Globus pallidus (tissue), 1 donor: ENCODE measurements at regions not wholly inside any gene's neighbourhood (a gene's known extent, or its start where the extent isn't known, plus 50 kb on each side); places are given as distances from the start of the nearest gene placed in this dataset.

Source experiments
- DNase-seq: peaks from one replicate; pipeline ENCODE4 v3.0.0-alpha.2; 2015; ENCODE audit warnings: low spot score

- DNase-seq = no peak
Measured at GRCh38 chr1:95370691-95371562, 136.9 kb downstream of the RWDD3 start.

GRCh38 chr1:95371666-95372282 is 137.8 kb downstream of the RWDD3 start:
- no peak for DNase-seq

- DNase-seq = no peak
Measured at GRCh38 chr1:95375174-95375573, 141.2 kb downstream of the RWDD3 start.

DNA sequence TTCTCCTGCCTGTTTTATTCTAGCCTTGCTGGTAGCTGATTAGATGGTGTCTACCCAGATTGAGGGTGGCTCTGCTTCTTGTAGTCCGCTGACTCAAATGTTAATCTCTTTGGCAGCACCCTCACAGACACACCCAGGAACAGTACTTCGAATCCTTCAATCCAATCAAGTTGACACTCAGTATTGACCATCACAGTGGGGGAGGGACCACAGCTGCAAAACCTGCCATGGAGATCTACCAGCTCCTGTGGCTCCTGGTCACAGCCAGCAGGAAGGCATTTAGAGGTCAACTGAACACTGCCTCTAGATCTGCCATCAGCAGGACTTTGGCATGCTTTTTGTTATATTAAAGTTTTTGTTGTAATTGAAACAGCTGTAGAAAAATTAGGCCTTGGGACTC is 146.9 kb downstream of the RWDD3 start:
- DNase-seq = no peak

- no peak for DNase-seq
Measured at GRCh38 chr1:95382000-95382786, 148.2 kb downstream of the RWDD3 start.

- DNase-seq = no peak
Measured at GRCh38 chr1:95383111-95383510, 149.1 kb downstream of the RWDD3 start.

- DNase-seq = no peak
Measured at GRCh38 chr1:95384567-95384966, 150.6 kb downstream of the RWDD3 start.

- no peak for DNase-seq
Measured at GRCh38 chr1:95386371-95386770, 152.4 kb downstream of the RWDD3 start.

GRCh38 chr1:95386915-95387314 is 152.9 kb downstream of the RWDD3 start:
- no peak for DNase-seq

DNA sequence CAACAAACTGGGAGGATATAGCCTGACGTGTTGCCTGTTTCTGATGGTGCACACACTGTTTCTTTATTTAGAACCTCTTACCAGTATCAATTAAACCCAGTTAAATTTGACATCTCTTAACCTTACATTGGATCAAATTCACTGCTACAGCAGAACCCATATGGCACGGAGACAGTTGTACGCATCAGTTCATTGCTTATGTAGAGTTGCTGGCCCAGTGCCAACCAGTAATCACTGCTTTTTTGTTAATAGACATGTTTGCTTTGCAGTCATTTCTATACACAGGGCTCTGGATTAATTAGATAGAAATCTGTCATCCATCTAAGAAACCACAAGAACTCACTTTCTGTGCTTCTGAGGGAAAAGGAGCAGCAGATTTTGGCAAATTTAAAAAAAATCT is 154.0 kb downstream of the RWDD3 start:
- no peak for DNase-seq

GRCh38 chr1:95393434-95393833 is 159.4 kb downstream of the RWDD3 start:
- no peak for DNase-seq

GRCh38 chr1:95396557-95396956 is 162.5 kb downstream of the RWDD3 start:
- DNase-seq = no peak

- DNase-seq = no peak
Measured at GRCh38 chr1:95402780-95403179, 168.8 kb downstream of the RWDD3 start.

- DNase-seq = no peak
Measured at GRCh38 chr1:95406279-95406678, 172.3 kb downstream of the RWDD3 start.

GRCh38 chr1:95407131-95407885 is 173.3 kb downstream of the RWDD3 start:
- DNase-seq = peak; percentile 49

GRCh38 chr1:95407886-95408291 is 173.9 kb downstream of the RWDD3 start:
- DNase-seq = peak; percentile 48

DNA sequence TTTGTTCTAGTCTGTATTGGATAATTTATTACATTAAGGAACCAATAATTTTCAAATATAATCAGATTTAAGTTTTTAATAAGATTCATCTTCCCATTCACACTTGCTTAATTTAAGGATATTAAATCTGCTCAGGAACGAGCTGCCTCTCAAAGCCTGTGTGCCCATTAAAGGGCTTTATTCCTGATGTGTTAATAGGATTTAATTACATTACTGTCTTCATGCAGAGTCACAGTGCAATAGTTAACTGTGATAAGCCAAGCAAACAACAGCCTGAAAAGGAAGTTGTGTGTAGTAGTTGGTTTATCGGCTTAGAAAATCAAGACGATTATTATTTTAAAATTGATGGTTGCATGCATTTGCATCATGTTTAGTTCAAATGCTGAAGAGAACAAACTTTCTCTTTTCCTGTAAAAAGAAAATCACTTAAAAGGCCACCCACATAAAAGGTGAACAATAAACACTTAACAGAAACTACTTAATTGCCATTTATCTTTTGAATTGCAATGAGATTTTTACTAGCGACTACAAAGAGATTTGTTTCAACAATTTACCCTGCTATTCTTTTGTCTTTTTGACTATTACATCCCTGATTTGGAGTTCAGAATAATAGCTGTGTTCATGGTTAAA is 174.6 kb downstream of the RWDD3 start:
- DNase-seq = no peak

- no peak for DNase-seq
Measured at GRCh38 chr1:95409276-95409675, 175.3 kb downstream of the RWDD3 start.

GRCh38 chr1:95409901-95410300 is 175.9 kb downstream of the RWDD3 start:
- no peak for DNase-seq

DNA sequence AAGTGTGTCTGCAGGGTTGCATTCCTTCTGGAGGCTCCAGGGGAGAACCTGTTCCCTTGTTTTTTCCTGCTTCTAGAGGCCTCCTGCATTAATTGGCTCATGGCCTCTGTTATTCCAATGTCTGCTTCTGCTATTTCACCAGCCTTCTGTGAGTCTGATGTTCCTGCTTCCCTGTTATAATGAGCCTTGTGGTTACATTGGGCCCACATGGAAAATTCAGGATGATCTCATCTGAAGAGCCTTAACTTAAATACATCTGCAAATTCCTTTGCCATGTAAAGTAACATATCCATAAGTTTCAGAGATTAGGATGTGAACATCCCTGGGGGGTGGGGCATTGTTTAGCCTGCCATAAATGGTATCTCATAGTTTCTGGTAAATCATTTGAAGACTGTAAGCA is 181.1 kb downstream of the RWDD3 start:
- DNase-seq = no peak

DNA sequence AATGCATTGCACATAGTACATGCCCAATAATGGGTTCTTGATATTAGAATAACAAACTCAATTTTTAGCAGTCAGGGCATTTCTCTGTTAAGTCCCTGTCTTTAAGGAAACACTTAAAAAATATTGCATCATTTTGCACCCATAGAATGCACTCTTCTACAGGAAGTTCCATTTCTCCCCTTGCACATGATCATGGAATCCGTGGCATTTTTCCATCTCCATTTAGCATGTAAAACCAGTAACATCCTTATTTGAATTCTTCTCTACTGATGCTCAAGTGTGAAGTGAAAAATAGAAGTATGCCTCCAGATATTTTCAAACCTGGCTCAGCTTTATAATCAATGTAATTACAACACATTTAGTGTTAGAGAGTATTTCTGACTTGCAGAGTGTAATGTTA is 192.8 kb downstream of the RWDD3 start:
- DNase-seq = no peak

DNA sequence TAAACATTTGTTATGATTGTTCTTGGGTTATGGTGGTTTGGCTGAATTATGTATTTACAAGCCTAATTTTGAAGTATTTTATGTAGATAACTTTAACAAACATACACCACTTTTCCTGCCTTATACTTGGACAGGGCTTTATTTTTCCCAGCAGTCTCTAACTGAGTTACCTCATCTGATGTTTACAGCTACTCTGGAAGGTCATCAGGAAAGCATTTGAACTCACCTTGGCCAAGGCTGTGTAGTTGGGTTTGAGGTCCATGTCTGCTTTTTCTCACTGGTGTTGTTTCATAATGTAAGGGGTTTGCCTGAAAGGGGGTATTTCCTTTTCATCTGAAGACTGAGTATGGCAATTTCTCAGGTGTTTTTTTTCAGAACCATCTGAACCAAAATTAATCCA is 193.5 kb downstream of the RWDD3 start:
- no peak for DNase-seq
